Breast epithelium (tissue), 3 donors: ENCODE measurements at regions not wholly inside any gene's neighbourhood (a gene's known extent, or its start where the extent isn't known, plus 50 kb on each side); places are given as distances from the start of the nearest gene placed in this dataset.

ENCODE experiments used
- CTCF ChIP-seq, 3 donors: fragments of 450-650 bp; IDR thresholded peaks; one replicate each; pipeline ENCODE4 v1.5.1; 2016 to 2017; ENCODE audit warnings: antibody characterized with exemption in 3 of 3, mild to moderate bottlenecking in 3 of 3, moderate library complexity in 3 of 3
- POLR2A ChIP-seq: fragments of 450-650 bp; IDR thresholded peaks from one replicate; pipeline ENCODE4 v1.6.1; 2016; ENCODE audit warnings: antibody characterized with exemption, mild to moderate bottlenecking, moderate library complexity
- POLR2AphosphoS5 ChIP-seq, 3 donors: sonication (generic); formaldehyde crosslinking; IDR thresholded peaks; one replicate each; pipeline ENCODE4 v1.6.1; 2017; ENCODE audit warnings: antibody characterized with exemption in 3 of 3

GRCh38 chr6:9620687-9621086 is 794.2 kb downstream of the TFAP2A start:
- TF ChIP-seq CTCF (IDR thresholded peaks at IDR 0.05) (no peak), POLR2A (no peak), POLR2AphosphoS5 (IDR thresholded peaks at IDR 0.05) (no peak)
